WERI-Rb-1 (cell line): ENCODE measurements at regions not wholly inside any gene's neighbourhood (a gene's known extent, or its start where the extent isn't known, plus 50 kb on each side); places are given as distances from the start of the nearest gene placed in this dataset.

ENCODE experiments used
- DNase-seq: peaks from one replicate; pipeline ENCODE4 v3.0.0-alpha.2; 2020
- H3K27ac ChIP-seq: fragments of 250-450 bp; sonication (Bioruptor Pico); 2 replicates; pipeline ENCODE4 v1.5.1; 2020; ENCODE audit warnings: mild to moderate bottlenecking, moderate library complexity
- H3K27me3 ChIP-seq: fragments of 250-450 bp; sonication (Bioruptor Pico); 2 replicates; pipeline ENCODE4 v1.5.1; 2021; ENCODE audit warnings: mild to moderate bottlenecking, low read depth, moderate library complexity; ENCODE audit not compliant: insufficient read depth, severe bottlenecking
- H3K36me3 ChIP-seq: fragments of 250-450 bp; sonication (Bioruptor Pico); 2 replicates; pipeline ENCODE4 v1.5.1; 2020; ENCODE audit warnings: mild to moderate bottlenecking, moderate library complexity
- H3K4me3 ChIP-seq: 2 replicates; pipeline ENCODE4 v1.5.1; 2011; ENCODE audit warnings: low read depth, mild to moderate bottlenecking, control low read depth, low read length
- H3K9me3 ChIP-seq: fragments of 250-450 bp; sonication (Bioruptor Pico); 2 replicates; pipeline ENCODE4 v1.5.1; 2021; ENCODE audit warnings: mild to moderate bottlenecking, moderate library complexity; ENCODE audit not compliant: severe bottlenecking
- CTCF ChIP-seq: IDR thresholded peaks from 2 replicates; pipeline ENCODE4 v1.5.1; 2011; ENCODE audit warnings: low read depth, mild to moderate bottlenecking, control low read depth, inconsistent platforms, low read length

GRCh38 chr9:82206490-82206889, 217.9 kb downstream of the SPATA31D1 start:
- Histone ChIP-seq H3K4me3 (no peak overlapping the region), H3K36me3 (no peaks in the 10 kb centered on the region), H3K27me3 (no peaks in the 10 kb centered on the region), H3K9me3 (no peaks in the 10 kb centered on the region), H3K27ac (no peak overlapping the region)
- DNase-seq: no peak
- no peak for TF ChIP-seq CTCF

GRCh38 chr9:82206946-82207345, 218.4 kb downstream of the SPATA31D1 start:
- no peak overlapping the region for H3K4me3 ChIP-seq
- no peak for DNase-seq
- no peaks in the 10 kb centered on the region for H3K9me3 ChIP-seq
- no peaks in the 10 kb centered on the region for H3K27me3 ChIP-seq
- H3K27ac ChIP-seq: no peak overlapping the region
- TF ChIP-seq CTCF: no peak
- H3K36me3 ChIP-seq: no peaks in the 10 kb centered on the region

- H3K36me3 ChIP-seq: no peaks in the 10 kb centered on the region
- H3K27me3 ChIP-seq: no peaks in the 10 kb centered on the region
- no peak overlapping the region for H3K27ac ChIP-seq
- TF ChIP-seq CTCF: no peak
- no peak overlapping the region for H3K4me3 ChIP-seq
- DNase-seq: no peak
- no peaks in the 10 kb centered on the region for H3K9me3 ChIP-seq
Observed at GRCh38 chr9:82208741-82209450, 220.3 kb downstream of the SPATA31D1 start.

- Histone ChIP-seq H3K9me3 (no peaks in the 10 kb centered on the region), H3K36me3 (no peaks in the 10 kb centered on the region), H3K27me3 (no peaks in the 10 kb centered on the region), H3K4me3 (no peak overlapping the region), H3K27ac (no peak overlapping the region)
- no peak for DNase-seq
- TF ChIP-seq CTCF: no peak
Observed at GRCh38 chr9:82209797-82210470, 221.4 kb downstream of the SPATA31D1 start.

GRCh38 chr9:82212885-82213284, 224.3 kb downstream of the SPATA31D1 start:
- H3K4me3 ChIP-seq: no peak overlapping the region
- no peaks in the 10 kb centered on the region for H3K9me3 ChIP-seq
- H3K27ac ChIP-seq: no peak overlapping the region
- no peak for TF ChIP-seq CTCF
- H3K36me3 ChIP-seq: no peaks in the 10 kb centered on the region
- H3K27me3 ChIP-seq: no peaks in the 10 kb centered on the region
- no peak for DNase-seq
